OCI-M2 (cell line): ENCODE measurements at regions not wholly inside any gene's neighbourhood (a gene's known extent, or its start where the extent isn't known, plus 50 kb on each side); places are given as distances from the start of the nearest gene placed in this dataset.
"Not testable (repeated sequence)": the region's sequence is repeated elsewhere in the genome, so short reads cannot be mapped to it uniquely, and the experiment has no call there.

Source experiments
- DNase-seq: peaks from one replicate; lab custom pipeline; 2025; ENCODE audit not compliant: unreplicated experiment; lab: John Stamatoyannopoulos, UW

- no peak for DNase-seq
Measured at GRCh38 chr11:96694338-96694737, 304.5 kb downstream of the JRKL start.

DNA sequence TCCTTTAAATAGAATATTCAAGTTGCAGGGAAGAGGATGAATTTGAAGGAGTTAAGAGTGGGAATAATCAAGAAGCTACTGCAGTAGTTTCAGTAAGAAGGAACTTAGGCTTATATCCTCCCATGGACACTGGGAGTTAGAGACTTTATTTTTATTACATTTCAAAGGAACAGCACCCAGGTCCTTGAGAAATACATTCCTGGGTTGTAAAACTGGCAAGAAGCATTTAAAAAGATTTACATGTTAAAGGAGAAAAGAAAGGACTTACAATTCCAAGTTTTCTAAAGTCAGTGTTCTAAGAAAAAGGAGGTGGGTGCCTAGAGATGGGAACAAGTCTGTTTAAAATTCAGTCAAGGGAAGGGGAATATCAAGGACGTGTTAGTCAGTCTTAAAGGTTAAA lies 306.9 kb downstream of the JRKL start:
- no peak for DNase-seq

DNA sequence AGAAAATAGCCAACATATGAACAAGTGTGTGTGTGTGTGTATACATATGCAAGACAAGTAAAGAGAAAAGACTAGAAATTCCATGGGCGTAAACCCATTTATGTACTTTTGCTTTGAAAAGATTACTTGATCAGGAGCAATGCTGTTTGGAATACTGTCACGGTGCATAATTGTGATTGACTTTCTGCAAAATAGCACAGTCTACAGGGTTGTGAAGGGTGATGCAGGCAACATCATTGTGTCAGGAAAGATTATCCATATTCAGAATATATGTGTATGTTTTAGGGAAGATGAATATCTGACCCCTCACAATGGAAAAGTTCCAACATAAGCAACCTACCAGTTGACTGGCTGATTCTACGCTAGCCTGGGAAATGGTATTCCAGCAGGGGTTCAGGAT lies 307.7 kb downstream of the JRKL start:
- DNase-seq, result no peak

- DNase-seq, result no peak
Measured at GRCh38 chr11:96704847-96705246, 315.0 kb downstream of the JRKL start.

DNA sequence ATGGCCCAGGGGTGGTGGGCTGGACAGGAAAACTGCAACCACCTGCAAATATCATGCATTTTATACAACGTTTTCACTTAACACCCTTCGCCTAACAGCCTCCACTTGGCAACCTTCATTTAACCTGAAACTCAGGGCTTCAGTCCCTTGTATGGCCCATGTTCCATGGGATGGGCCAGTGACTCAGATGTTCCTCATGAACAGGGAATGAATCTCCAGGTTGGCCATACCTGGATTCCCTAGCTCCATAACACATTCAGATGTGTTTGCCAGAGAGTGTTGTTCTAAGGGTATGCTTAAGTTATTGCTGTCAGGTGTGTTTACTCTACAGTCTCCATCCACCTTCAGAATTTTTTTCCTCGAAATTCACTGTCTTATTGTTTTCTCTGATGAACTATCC lies 316.9 kb downstream of the JRKL start:
- DNase-seq, result no peak

GRCh38 chr11:96707273-96707672 lies 317.5 kb downstream of the JRKL start:
- DNase-seq, result no peak

GRCh38 chr11:96708219-96708878 lies 318.5 kb downstream of the JRKL start:
- no peak for DNase-seq

- no peak for DNase-seq
Measured at GRCh38 chr11:96713301-96713700, 323.5 kb downstream of the JRKL start.

DNA sequence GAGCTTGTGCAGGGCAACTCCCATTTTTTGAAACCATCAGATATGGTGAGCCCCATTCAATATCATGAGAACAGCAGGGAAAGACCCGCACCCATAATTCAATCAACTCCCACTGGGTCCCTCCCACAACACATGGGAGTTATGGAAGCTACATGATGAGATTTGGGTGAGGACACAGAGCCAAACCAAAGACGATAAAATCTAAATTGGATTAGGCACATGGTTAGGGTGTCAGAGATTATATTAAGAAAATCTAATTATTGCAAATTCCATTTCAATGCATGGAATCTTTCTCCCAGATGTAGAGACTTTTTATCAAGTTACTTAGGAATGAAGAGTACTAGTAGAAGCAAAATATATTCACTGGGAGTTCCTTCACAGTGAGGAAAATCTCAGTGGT lies 324.9 kb downstream of the JRKL start:
- DNase-seq, result no peak

DNA sequence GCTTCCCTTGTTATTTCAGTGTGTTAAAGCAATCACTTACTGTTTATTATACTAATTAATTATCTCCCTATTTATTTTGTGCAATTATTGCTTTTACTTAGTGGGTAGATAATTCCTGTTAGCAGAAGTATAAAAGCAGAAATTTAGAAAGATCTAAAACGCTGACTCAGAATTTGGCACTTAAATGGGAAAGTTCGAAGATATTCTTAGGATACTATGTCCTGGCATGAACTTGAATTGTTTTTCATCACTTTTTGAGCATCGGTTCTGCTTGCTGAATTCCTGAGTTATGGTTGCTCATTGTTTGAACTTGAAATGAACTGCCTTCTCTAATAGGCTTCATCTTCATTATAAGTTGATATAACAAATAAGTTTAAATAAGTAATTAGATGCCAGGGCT lies 325.4 kb downstream of the JRKL start:
- DNase-seq, result no peak

DNA sequence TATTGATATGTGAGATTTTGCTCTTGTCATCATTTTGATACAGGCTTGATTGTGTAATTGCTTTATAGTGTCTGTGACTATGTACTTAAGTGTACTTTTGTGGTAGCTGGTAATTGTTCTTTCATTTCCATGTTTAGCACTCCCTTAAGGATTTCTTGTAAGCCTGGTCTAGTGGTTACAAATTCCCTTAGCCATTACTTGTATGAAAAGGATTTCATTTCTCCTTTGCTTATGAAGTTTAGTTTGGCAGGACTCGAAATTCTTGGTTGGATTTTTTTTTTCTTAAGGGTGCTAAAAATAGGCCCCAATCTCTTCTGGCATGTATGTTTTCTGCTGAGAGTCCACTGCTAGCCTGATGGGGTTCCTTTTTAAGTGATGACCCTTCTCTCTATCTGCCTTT lies 346.8 kb downstream of the JRKL start:
- DNase-seq, result no peak

GRCh38 chr11:96738311-96738710 lies 348.5 kb downstream of the JRKL start:
- no peak for DNase-seq

DNA sequence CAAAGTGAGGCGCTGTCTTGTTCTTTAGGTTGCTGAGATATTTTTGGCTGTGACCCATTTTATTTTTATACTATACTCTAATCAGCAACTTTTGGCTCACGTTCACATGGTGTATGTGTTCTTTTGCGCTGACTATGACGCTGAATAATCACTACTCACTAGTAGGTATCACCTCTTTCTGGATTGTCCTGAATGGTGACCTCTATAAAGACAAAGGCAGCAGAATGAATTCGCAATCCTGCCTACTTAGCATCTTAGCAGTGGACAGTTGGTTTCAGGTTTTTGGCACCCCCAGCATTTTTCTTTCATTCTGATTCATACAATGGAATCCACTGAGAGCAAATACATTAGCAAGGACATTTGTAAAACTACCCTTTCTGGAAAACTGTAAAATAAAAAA lies 351.3 kb downstream of the JRKL start:
- no peak for DNase-seq

DNA sequence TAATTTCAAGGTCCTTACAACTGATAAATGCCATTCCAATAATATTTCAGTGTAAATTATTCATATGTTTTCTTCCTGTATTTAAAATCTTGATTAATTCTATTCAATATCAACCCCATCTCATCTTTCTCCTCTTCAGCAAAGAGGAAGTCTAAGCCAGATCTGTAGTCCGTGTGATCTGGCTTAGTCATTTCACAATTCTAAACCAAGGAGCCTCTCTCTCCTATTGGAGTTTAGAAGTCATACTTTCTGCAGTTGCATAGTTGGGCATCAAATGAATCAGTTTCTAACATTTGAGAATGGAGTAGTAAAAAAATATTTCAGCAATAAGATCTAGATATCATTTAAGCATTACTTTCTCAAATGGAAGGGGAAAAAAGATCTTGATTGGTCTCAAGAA lies 354.9 kb downstream of the JRKL start:
- DNase-seq, result no peak

- no peak for DNase-seq
Measured at GRCh38 chr11:96748639-96749370, 359.0 kb downstream of the JRKL start.

DNA sequence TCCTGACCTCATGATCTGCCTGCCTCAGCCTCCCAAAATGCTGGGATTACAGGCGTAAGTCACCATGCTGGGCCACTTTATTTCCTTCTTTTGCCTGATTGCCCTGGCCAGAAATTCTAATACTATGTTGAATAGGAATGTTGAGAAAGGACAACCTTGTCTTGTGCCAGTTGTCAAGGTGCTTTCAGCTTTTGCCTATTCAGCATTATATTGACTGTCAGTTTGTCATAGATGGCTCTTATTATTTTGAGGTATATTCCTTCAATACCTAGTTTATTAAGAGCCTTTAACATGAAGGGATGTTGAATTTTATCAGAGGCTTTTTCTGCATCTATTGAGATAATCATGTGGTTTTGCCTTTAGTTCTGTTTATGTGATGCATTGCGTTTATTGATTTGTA lies 362.0 kb downstream of the JRKL start:
- DNase-seq, result not testable (repeated sequence)

- no peak for DNase-seq
Measured at GRCh38 chr11:96752221-96752620, 362.4 kb downstream of the JRKL start.

- no peak for DNase-seq
Measured at GRCh38 chr11:96753997-96754396, 364.2 kb downstream of the JRKL start.

DNA sequence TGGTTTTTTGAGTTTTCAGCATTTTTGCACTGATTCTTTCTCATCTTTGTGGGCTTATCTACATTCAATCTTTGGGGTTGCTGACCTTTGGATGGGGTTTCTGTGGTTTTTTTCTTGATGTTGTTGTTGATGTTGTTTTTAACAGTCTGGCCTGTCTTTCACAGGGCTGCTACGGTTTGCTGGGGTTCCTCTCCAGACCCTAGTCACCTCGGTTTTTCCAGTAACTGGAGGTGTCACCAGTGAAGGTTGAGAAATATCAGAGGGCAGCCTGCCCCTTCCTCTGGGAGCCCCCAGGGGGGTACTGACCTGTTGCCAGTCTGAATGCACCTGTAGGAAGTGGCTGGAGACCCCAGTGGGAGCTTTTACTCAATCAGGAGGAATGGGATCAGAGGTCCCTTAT lies 365.4 kb downstream of the JRKL start:
- DNase-seq, result no peak

GRCh38 chr11:96755752-96756151 lies 365.9 kb downstream of the JRKL start:
- DNase-seq, result no peak

DNA sequence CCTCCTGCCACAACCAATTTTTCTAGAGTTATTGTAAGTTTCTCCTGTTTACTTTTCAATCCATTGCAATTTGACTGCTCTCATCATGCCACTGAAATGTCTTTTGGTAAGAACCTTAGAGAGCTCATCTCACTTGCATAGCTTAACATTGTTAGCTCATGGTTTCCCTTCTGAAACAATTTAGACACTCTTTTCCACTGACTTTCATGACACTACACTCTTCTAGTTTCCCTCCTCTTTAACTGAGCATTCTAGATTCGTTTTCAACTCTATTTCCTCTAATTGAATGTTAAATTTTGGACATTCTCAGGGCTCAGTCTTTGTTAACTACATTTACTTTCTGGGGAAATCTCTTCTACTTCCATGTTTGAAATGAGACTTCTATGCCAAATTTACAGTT lies 369.1 kb downstream of the JRKL start:
- DNase-seq, result no peak

DNA sequence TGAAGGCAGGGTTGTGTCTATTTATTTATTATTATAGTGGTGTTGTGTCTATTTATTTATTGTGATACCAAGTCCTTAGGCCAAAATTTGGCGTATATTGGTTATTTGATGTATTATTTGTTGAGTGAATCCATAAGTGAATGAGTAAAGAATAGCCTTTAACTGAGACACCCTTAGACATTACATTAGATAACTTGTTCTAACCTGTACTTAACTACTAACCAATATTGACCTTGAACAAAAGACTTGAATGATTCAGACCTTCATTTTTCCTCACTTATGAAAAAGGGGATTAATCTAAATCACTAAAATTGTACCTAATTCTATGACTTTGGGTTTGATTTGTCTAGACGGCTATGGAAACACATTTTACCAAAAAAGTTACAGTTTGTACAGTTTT lies 370.5 kb downstream of the JRKL start:
- DNase-seq, result no peak

GRCh38 chr11:96760815-96761214 lies 371.0 kb downstream of the JRKL start:
- no peak for DNase-seq
